CD14-positive monocyte (primary cell): ENCODE measurements at regions not wholly inside any gene's neighbourhood (a gene's known extent, or its start where the extent isn't known, plus 50 kb on each side); places are given as distances from the start of the nearest gene placed in this dataset.
A peak's percentile ranks its signal among the peaks of the same experiment; 100 is the strongest.
"Not testable (repeated sequence)": the region's sequence is repeated elsewhere in the genome, so short reads cannot be mapped to it uniquely, and the experiment has no call there.

Experiments used
- DNase-seq, 3 donors: peaks; one replicate each; pipeline ENCODE4 v3.0.0-alpha.2; 2011 to 2022
- H2AFZ ChIP-seq: 2 replicates; pipeline ENCODE4 v1.6.0; 2012; ENCODE audit warnings: mild to moderate bottlenecking, low read depth, low read length, inconsistent platforms; ENCODE audit not compliant: insufficient read depth, poor library complexity, severe bottlenecking
- H3K27ac ChIP-seq, 2 donors: 1 replicate in 1 of 2; 2 replicates in 1 of 2; pipeline ENCODE4 v1.5.1; 2012 to 2013; ENCODE audit warnings: low read length in 2 of 2, control low read depth in 1 of 2, inconsistent platforms in 1 of 2, low read depth in 1 of 2, mild to moderate bottlenecking in 1 of 2
- H3K27me3 ChIP-seq, 2 donors: one replicate each; pipeline versions ENCODE4 v1.6.0 to v1.6.1; 2011 to 2013; ENCODE audit warnings: low read length in 2 of 2; ENCODE audit not compliant: control insufficient read depth in 2 of 2, insufficient read depth in 2 of 2
- H3K36me3 ChIP-seq, 2 donors: replicated peaks in 1 of 2; 1 replicate in 1 of 2; 2 replicates in 1 of 2; pipeline versions ENCODE4 v1.5.1 to v1.6.1; 2012 to 2013; ENCODE audit warnings: low read length in 2 of 2, control low read depth in 1 of 2, inconsistent platforms in 1 of 2, mild to moderate bottlenecking in 1 of 2; ENCODE audit not compliant: insufficient read depth in 2 of 2, control insufficient read depth in 1 of 2
- H3K4me1 ChIP-seq, 2 donors: 1 replicate in 1 of 2; 2 replicates in 1 of 2; pipeline versions ENCODE4 v1.5.1 to v1.6.1; 2012 to 2013; ENCODE audit warnings: low read length in 2 of 2, control low read depth in 1 of 2, inconsistent platforms in 1 of 2, mild to moderate bottlenecking in 1 of 2, moderate library complexity in 1 of 2; ENCODE audit not compliant: insufficient read depth in 2 of 2, control insufficient read depth in 1 of 2
- H3K4me2 ChIP-seq: replicated peaks from 2 replicates; pipeline ENCODE3; 2012; ENCODE audit warnings: low read length, moderate library complexity, mild to moderate bottlenecking; ENCODE audit not compliant: poor library complexity, severe bottlenecking; ENCODE audit errors: extremely low read depth
- H3K4me3 ChIP-seq, 3 experiments: fragments of 200-600 bp in 1 of 3; sonication (generic) in 1 of 3; replicated peaks in 1 of 3; 1 replicate in 2 of 3; 2 replicates in 1 of 3; pipeline ENCODE4 v1.5.1; 2011 to 2013; ENCODE audit warnings: low read length in 3 of 3, mild to moderate bottlenecking in 3 of 3, control low read depth in 2 of 3, low read depth in 2 of 3, inconsistent platforms in 1 of 3, moderate library complexity in 1 of 3
- H3K79me2 ChIP-seq: 2 replicates; pipeline ENCODE4 v1.6.0; 2012; ENCODE audit warnings: mild to moderate bottlenecking, control low read depth, inconsistent platforms, low read length, moderate library complexity; ENCODE audit not compliant: insufficient read depth
- H3K9ac ChIP-seq: 2 replicates; pipeline ENCODE4 v1.6.0; 2017; ENCODE audit warnings: low read length, mild to moderate bottlenecking; ENCODE audit not compliant: insufficient read depth, poor library complexity, severe bottlenecking
- H3K9me3 ChIP-seq, 2 donors: replicated peaks in 1 of 2; 1 replicate in 1 of 2; 2 replicates in 1 of 2; pipeline versions ENCODE4 v1.5.1 to v1.6.1; 2012 to 2013; ENCODE audit warnings: low read length in 2 of 2, control low read depth in 1 of 2; ENCODE audit not compliant: control insufficient read depth in 1 of 2, insufficient read depth in 1 of 2
- H4K20me1 ChIP-seq: 2 replicates; pipeline ENCODE4 v1.6.0; 2012; ENCODE audit warnings: mild to moderate bottlenecking, low read length, control low read depth, moderate library complexity; ENCODE audit not compliant: insufficient read depth
- H3K27ac Mint-ChIP-seq, 7 donors: one replicate each; pipeline ENCODE4 v1.8.0; 2020; ENCODE audit warnings: mild to moderate bottlenecking in 7 of 7, mixed read lengths in 7 of 7, moderate library complexity in 6 of 7, inconsistent platforms in 2 of 7
- H3K27me3 Mint-ChIP-seq, 3 donors: one replicate each; pipeline ENCODE4 v1.8.0; 2021 to 2022; ENCODE audit warnings: low read depth in 3 of 3, mild to moderate bottlenecking in 3 of 3, mixed read lengths in 3 of 3, moderate library complexity in 3 of 3, inconsistent platforms in 1 of 3
- H3K36me3 Mint-ChIP-seq, 2 donors: one replicate each; pipeline ENCODE4 v1.8.0; 2020; ENCODE audit warnings: mixed read lengths in 2 of 2, inconsistent platforms in 1 of 2, mild to moderate bottlenecking in 1 of 2
- H3K4me1 Mint-ChIP-seq: one replicate; pipeline ENCODE4 v1.8.0; 2020; ENCODE audit warnings: mild to moderate bottlenecking, mixed read lengths
- H3K4me3 Mint-ChIP-seq, 2 donors: one replicate each; pipeline ENCODE4 v1.8.0; 2020; ENCODE audit warnings: mild to moderate bottlenecking in 2 of 2, mixed read lengths in 2 of 2, moderate library complexity in 1 of 2
- H3K9me3 Mint-ChIP-seq, 7 donors: one replicate each; pipeline ENCODE4 v1.8.0; 2020 to 2022; ENCODE audit warnings: mixed read lengths in 7 of 7, mild to moderate bottlenecking in 6 of 7, moderate library complexity in 6 of 7, inconsistent platforms in 2 of 7
- CTCF ChIP-seq: fragments of 200-600 bp; IDR thresholded peaks from one replicate; pipeline ENCODE4 v1.8.0; 2022; ENCODE audit warnings: antibody characterized with exemption, mild to moderate bottlenecking
- WGBS: methylation state at CpG from one replicate; pipeline ENCODE4 v1.1.5; 2013; ENCODE audit warnings: missing lambda C conversion rate; ENCODE audit not compliant: insufficient coverage; 5-methylcytosine and 5-hydroxymethylcytosine counted together
- intact Hi-C, 2 donors: fragments of 100-400 bp; cut with micrococcal nuclease; formaldehyde crosslinking; loops; one replicate each; pipeline versions ENCODE4 v1.15.0 to v1.15.1; 2023

- no peak overlapping the region for H3K27ac ChIP-seq
- H3K4me1 ChIP-seq, result no peaks in the 10 kb centered on the region
- peaks cover 4% of the 10 kb centered on the region for H3K4me1 Mint-ChIP-seq
- no peak for DNase-seq
- intact Hi-C loops, result no loop called here
- H3K9me3 Mint-ChIP-seq, result peaks cover 2 to 11% (median 5%) of the 10 kb centered on the region in 7 donors
- 100% methylated on average over 1 of the region's 3 CpGs for whole genome bisulfite sequencing
- no peak overlapping the region for H3K4me3 Mint-ChIP-seq
- H3K9me3 ChIP-seq, result peaks cover 0 to 6% of the 10 kb centered on the region in 2 donors
- H3K36me3 Mint-ChIP-seq, result no peaks in the 10 kb centered on the region
- H2AFZ ChIP-seq, result no peak overlapping the region
- peaks cover 0 to 2% (median 0%) of the 10 kb centered on the region in 3 donors for H3K27me3 Mint-ChIP-seq
- no peak overlapping the region for H3K27ac Mint-ChIP-seq
- TF ChIP-seq CTCF, result no peak
- no peaks in the 10 kb centered on the region for H3K36me3 ChIP-seq
- no peaks in the 10 kb centered on the region for H3K79me2 ChIP-seq
- H3K27me3 ChIP-seq, result no peaks in the 10 kb centered on the region
- H3K4me3 ChIP-seq, result no peak overlapping the region
- no peak overlapping the region for H3K4me2 ChIP-seq
- H3K9ac ChIP-seq, result no peak overlapping the region
- H4K20me1 ChIP-seq, result no peaks in the 10 kb centered on the region
These were observed 477.1 kb downstream of the PPARGC1A start for GRCh38 chr4:23412701-23413100.

GRCh38 chr4:23408913-23409312 lies 480.9 kb downstream of the PPARGC1A start:
- H3K36me3 ChIP-seq, H3K4me1 Mint-ChIP-seq, intact Hi-C loops, H3K27me3 ChIP-seq, H3K4me3 Mint-ChIP-seq, H3K4me3 ChIP-seq, H3K4me1 ChIP-seq, H3K36me3 Mint-ChIP-seq, H2AFZ ChIP-seq, H3K9ac ChIP-seq, H3K27ac Mint-ChIP-seq, H4K20me1 ChIP-seq, H3K9me3 ChIP-seq, H3K27ac ChIP-seq, H3K79me2 ChIP-seq, H3K27me3 Mint-ChIP-seq, H3K4me2 ChIP-seq: not testable (repeated sequence)
- WGBS, result no CpG with 5 or more reads among the region's 2 CpGs
- peak; percentile 1 to 70 (median 13) for DNase-seq
- H3K9me3 Mint-ChIP-seq, result peaks cover 2 to 12% (median 6%) of the 10 kb centered on the region in 7 donors
